ENCODE measurements at regions not wholly inside any gene's neighbourhood (a gene's known extent, or its start where the extent isn't known, plus 50 kb on each side); places are given as distances from the start of the nearest gene placed in this dataset.
A peak's percentile ranks its signal among the peaks of the same experiment; 100 is the strongest.

DNA sequence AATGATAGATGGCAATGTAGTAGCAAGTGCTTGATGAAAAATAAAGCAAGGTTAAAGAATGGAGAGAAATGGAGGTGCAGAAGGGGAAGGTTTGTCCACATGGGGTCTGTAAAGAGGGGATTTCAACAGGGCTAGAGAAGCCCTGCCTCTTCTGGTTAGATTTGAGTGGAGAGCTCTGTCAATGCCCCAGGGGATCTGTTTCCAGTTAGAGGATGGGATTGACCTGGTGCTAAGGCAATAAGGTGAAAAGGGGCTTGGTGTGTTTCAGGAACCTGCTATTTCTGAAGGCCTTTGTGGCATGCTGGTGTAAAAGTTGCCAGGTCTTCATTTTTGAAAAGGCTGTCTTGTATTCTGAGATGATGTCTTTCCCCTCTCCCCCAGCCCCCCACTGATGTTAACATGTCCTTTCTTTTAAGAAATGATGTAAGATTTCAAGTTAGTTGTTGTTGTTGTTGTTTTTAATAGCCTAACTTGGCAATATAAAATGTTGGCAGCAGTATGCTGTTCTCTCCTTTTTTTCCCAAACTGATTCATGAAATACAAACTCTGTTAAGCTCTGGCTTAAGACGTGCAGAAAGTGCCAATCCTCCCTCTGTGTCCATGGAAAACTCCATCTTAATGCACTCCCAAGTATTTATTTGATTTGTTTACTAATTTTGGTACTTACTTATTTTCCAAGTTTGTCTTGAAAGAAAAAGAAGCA, 370.3 kb upstream of the ADGRL2 start:
- no peak for FAIRE-seq

DNA sequence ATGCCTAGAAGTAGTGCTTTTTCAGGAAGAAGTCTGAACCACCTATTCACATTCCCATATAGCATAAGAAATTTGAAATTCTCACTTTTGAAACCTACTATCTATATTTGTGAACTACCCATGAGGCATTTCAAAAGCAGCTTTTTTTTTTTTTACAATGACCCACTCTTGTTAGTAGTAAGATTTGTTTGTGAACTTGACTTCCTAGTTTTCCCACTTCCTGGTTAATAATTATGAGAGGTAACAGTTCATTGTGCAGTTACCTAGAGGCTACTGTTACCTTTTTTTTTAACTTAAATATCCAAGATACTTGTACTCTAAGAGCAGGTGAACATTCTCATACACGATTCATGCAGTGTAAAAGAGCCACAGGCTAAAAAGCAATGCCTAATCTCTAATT, 371.7 kb upstream of the ADGRL2 start:
- FAIRE-seq: no peak

DNA sequence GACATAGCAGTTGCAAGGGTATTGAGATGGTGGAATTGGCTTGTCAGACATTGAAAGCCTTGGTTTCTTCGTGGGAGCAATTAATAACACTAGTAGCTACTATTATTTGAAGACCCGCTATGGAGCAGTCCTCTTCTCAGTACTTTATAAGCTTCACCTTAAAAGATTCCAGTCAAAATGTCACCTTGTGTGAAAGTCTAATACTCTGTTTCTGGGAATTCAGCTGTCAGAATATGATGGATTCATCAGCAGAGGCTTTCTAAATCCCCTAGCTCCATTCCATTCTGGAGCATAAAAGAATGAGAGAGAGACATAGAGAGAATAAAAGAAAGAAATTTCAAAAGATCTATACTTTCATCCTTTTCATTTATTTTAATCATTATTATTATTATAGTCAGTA, 375.9 kb upstream of the ADGRL2 start:
- FAIRE-seq: no peak

DNA sequence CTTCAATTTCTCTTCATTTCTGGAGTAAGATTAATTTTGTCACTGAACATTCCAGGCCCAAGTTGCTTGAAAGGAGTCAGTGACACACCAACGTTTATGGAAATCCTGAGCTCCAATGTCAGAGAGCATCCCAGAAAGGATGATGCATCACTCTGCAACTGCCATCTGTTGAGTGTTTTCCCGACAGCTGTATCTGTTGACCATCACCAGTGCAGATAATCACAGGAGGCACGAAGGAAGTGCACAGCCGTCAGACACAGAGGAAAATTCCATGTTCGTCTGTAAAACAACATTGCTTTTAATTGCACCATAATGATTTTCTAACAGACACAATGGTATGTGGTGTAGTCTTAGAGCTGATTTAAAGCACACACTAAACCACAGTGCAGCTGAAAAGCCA, 376.7 kb upstream of the ADGRL2 start:
- FAIRE-seq: no peak

DNA sequence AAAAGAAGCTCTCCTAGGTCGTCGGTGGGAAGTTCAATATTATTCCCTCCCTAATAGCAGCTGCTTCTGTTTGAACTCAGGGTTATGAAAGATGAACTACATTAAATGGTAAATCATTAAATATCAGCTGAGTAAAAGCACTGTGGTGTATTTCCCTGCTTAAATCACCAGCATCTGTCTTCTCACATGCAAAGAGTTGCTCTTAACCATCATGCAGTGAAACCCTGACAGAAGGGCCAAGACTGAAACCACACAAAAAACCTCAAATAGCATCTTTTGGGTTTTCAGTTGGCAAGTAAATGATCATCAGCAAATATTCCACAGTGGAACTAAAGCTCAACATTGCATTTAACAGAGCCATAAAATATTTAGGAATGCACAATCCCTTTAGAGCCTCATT, 380.0 kb upstream of the ADGRL2 start:
- no peak for FAIRE-seq

DNA sequence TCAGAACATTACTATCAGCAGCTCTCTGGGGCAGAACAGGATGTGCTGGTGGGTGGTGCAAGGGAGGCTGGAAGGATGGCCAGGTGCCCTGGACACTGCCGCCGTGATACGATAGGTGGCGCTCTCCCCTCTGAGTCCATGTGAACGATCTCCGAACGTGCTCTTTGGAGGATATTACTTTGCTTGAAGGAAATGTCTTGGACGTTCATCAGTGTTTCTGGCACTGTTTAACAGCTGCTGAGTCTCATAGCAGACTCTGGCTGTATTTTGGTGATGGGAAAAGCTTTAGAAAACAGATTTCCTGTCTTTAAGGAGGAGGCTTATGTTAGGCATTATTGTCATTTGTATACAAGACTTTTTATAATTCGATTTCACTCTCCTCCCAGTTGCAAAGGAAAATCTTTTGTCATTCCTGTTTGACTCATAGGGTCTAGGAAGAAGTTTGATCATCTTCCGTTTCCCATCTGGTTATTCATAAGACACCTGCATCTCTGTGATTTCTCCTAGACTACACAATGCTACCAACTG, 386.2 kb upstream of the ADGRL2 start:
- no peak for FAIRE-seq

DNA sequence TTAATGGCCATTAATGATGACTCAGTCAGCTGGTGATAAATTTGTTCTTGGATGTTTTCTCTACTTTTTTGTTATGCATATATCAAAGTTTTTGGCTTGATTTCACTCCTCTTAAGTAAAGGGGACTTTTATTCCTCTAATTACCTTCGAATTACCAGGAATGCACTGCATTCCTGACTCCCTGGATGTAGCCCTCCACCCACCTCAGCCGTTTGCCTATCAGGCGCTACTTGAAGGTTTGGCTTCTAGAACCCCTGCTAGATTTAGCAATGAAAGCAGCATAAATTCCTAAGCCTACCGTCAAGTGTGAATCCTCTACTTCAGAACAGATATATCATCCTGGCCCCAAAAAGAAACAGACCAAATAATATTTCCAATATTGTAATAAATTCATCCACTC, 387.8 kb upstream of the ADGRL2 start:
- FAIRE-seq: no peak

DNA sequence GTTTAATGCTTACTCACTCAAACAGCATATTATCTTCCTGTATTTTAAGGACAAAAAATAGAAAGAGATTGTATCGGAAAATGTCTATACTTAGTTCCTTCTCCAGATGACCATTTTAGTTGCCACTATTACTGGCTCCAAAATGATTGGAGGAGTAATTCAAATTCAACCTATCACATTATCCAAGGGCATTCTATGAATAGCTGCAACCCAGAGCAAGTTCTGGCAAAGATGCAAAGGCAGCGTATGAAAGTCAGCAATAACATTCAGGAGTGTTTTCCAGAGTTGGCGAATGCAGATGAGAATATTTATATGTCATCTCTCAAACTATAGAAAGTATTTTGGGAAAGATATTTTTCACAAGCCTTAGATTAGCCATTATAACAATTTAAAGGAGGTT, 389.8 kb upstream of the ADGRL2 start:
- FAIRE-seq: no peak

DNA sequence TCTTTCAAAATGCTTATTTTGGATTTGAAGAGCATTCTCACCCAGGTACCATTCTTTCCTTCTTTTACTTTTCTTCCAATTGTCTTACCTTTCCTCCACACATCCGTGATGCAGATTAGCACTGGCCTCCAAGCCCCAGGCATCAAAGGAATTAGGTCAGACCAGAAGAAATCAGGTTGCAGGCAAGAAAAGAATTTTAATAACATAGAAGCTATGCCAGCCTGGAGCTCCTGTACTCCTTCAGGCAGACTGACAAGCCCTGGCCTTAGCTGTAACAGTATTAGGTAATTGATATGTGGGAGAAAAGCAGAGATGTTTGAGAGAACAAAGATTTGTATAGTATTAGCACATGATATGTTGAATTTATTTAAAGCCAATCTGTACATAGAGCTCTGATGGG, 390.4 kb upstream of the ADGRL2 start:
- no peak for FAIRE-seq

DNA sequence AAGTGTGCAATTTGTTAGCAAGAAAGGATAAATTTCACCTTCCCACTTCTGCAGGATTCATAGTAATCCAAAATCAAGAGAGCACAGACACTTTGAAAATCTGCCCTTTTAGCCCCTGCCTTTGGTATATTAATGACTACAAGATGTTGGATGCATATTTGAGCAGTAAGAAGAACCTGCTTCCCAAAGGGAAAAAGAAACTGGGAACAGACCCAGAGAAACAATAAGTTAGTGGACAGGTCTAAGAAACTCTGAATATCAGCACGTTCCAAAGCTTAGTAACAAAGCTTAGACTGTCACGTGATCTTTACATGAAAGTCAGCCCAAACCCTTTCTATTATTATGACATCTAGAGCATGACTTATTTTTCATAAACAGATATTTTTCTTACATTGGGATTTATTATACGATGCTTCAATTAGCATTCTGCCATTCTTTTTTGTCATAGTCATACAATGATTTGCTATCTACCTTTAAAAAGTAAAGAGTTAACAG, 390.9 kb upstream of the ADGRL2 start:
- no peak for FAIRE-seq

DNA sequence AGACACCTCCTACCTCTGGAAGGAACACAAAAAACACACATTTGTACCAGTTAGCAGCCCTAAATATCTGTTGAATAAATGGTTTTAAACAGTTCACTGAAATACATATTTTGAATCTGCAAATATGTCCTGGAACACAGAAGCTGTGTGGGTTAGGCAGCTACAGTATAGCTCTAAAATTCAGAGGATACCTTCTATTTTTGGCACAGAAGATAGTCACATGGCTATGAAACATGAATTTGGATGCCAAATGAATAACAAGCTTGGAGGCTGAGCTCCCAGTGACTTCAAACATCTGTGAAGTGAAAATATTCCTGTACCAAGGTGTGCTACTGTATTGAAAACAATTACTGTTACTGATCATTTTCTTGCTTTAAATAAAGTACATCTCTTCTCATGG, 391.5 kb upstream of the ADGRL2 start:
- no peak for FAIRE-seq

DNA sequence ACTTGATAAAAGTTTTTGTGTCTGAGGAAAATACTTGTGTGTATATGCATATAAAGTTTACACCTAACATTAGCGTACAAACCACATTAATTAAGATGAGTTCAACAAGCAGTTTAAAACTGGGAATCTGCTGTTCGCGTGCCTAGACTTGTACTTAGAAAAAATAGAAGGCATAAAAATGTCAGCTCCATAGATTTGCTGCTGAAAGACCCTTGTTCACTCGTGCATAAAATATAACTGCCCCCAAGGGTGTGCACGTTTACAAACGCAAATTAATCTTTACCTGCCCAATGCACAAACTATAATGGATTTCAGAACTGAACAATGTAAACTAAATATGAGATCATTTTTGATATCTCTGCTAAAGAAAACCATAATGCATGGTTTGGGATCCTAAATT, 392.3 kb upstream of the ADGRL2 start:
- FAIRE-seq: no peak

DNA sequence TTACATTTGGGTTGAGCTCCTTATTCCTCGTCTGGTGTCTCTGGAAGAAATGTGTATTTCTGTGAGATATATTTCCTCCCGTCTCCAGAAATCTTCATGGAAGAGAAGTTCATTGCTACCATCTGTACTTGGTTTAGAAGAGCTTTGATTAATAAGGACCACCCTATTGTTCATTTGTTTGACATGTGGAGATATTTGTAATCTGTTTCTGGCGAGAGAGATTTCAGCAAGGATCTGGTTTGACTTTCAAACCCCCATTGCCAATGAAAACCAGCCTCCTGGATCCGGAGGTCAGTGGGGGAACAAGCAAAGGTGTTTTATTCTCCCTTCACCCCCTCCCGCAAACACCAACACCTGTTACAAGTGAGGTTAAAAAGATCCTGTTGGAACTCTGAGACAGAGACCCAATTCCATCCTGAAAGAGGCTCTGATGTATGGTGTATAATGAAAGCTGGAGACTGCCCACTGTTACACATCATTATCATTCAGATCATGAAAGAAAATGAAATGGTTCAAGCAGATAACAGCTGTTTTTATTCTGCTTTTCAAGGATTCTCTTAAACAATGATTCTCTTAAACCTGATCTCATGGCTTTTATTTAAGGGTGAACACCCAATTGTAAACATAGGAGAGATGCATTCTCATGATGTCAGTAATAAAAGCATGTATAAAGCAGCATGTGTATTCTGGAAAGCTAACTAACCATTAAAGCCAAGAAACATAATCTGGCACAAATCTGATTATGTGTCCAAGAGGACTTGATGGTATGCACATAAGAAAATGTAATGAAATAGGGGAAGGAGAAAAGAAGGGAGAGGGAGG, 393.5 kb upstream of the ADGRL2 start:
- no peak for FAIRE-seq

DNA sequence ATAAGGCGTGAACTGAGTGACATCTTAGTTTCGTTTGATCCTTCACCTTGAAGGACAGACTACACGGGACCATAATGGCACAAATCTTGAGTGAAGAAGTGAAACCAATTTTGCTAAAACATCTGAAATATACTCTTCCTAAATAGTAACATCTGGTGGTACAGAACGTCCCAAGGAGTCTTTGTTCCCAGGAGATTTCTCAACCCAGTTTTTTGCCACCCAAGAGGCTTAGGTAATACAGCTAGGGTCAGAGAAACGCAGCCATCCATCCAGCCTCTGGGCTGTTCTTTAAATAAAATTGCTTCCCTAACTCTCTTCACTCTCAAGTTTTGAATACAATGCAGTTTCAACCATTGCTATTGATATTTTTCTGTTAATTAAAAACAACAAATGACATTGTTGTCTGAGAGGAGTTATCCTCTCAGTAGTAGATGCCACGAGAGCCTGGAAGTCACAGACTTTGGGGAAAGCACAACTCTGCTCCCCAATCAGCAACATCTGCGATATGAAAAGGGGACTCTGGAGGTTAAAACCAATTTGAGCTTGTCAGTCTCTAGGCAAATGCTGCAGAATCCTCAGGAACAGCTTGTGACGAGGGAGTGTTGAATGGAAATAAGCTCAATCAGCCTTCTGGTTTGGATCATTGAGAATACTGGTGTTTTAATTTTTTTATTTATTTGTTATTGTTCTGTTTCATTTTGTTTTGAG, 394.3 kb upstream of the ADGRL2 start:
- no peak for FAIRE-seq

DNA sequence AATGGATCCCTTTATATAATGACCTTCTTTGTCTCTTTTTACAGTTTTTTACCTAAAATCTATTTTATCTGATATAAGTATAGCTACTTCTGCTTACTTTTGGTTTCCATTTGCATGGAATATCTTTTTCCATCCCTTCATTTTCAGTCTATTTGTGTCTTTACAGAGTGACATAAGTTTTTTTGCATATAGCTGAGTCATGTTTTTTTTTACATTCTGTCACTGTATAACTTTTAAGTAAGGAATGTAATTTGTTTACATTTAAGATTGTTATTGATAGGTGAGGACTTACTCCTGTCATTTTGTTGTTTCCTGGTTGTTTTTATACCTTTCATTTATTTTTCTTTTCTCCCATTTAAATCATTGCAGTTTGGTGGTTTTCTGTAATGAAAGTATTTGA, 402.7 kb upstream of the ADGRL2 start:
- FAIRE-seq: no peak

DNA sequence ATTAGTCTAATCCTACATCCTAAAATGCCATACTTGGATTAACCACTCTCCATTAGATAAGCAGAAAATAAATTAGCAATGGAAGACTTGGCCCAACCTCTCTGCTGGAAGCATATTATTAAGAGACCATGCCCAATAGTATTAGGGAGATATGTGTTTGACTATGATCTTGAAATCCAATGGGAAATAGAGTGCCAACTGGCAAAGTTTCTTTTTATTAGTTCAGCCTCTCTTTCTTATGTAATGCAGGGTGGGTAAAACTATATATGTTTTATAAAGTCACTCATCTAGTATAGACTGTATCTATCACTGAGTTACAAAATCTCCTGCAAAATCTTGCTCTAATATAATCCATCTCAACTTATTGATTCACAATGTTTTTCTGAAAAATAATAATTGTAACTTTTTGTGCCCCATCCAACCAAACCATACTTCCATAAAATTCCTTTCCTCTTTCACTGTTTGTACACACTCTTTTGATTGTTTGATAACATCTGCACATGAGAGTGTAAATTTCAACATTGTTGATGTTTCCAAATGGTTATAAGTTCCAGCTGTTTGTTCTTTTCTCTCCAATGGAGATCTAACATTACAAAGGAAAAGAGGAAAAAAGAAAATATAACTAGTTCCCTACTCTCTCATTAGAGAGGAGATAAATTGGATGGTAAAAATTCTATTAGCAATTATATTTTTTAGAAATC, 408.1 kb upstream of the ADGRL2 start:
- FAIRE-seq: no peak

DNA sequence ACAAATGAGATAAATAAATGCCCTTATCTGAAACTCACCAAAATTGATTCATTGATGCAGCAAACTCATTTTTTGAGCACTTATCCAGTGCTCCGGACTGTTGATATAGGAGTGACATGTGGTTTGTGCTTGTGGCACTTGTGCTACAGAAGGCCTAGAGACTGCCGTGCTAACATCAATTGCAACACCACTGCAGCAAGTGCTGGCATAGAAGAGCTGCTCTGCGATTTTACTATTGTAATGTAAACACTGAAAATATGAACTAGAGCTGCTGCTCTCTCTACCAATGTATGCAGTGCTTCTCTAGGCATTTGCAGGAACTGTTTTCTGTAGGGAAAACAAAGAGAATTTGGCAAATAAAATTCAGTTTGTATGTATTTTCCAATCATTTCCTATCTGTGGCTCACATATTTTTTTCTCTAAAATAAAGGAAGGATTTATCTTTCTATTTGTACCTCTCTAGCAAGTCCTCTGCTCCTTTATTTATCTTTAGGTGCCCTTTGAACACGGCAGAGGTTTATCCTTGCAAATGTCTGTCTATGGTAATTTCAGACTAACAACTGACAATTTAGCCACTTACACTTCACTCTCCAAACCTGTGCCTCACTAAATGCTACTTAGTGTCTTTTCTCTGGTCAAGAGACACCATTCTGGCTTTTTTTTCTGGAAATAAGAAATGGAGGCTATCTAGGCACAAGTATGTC, 409.5 kb upstream of the ADGRL2 start:
- no peak for FAIRE-seq

DNA sequence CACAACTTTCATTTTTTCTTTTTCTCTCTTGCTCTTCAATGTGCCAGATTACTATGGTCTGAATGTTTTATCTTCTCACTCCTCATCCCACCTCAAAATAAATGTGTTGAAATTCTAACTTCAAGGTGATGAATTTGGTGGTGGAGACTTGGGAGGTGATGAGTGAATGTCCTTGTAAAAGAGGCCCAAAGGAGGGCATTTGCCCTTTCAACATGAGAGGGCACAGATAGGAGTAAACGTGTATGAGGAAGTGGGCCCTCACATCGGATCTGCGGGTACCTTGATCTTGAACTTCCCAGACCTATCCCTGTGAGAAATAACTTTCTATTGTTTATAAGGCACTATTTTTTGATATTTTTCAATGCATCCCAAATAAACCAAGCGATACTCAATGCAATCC, 412.3 kb upstream of the ADGRL2 start:
- no peak for FAIRE-seq

DNA sequence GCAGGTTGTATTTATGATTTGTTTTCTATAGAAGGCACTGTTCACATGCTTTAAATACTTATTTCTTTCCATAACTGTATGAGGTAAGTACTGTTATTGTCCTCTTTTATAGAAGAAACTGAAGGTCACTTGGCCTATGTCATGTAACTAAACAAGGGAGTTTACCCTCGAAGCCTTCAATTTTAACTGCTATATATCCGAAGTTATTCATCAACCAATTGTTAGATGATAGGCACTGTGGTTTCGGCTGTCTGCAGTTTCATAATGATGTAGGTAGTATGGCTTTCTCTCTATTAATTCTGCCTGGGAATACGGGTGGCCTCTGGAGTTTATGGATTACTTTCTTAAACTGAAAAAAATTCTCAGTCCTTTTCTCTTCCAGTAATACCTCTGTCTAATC, 413.3 kb upstream of the ADGRL2 start:
- FAIRE-seq: no peak

DNA sequence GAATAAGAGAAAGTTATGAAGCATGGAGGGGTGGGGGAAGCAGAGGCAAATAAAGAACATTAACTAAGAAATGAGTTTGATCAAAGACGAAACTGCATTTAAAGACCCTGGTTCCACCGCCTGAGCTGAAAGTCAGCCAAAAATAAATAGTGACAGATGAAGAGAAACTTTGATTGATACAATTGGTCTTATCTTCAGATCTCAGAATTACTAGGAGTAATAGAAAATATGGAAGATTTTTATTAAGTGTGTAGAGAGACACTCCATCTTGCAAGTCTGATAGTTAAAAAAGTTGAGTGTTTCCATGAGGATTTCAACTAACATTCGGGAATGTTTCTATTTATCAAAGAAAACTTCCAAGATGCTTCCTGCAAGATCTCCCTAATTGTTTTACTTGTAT, 418.2 kb upstream of the ADGRL2 start:
- FAIRE-seq: no peak

DNA sequence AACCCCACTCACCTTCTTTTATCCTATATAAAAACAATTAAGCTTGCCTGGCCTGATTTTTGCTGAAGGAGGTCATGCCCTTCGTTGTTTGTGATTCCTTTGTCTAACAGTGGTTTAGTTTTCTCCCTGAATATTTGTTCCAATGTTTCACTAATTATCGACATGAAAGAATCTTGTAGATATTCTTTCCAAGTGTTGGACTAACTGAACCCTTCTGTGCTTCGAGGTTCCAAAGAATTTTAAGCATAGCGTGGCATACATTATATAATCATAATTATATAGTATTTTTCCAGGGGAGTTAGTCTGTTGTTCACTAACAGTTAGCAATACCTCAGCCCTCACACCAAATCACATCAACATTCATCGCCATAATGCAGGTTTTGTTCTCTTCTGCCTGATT, 418.9 kb upstream of the ADGRL2 start:
- FAIRE-seq: no peak

DNA sequence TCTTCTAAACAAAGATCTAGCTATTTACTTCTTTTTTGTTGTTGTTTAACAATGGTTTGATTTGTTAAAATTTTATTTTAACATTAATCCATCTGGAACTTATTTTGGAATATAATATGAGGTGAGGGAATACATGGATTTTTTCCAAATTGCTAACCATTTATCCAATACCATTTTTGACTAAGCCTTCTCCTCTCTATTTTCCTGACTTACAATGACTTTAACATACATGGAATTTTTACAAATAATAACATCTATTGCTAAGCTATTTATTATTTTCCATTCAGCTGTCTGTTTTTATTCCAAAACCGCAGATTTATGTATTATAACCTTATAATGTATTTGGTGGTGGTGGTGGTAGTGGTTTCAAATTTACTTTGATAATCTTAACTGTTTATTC, 420.3 kb upstream of the ADGRL2 start:
- peak; percentile 60 for FAIRE-seq

Measured in G401.6 (cell line).